ENCODE measurements at regions not wholly inside any gene's neighbourhood (a gene's known extent, or its start where the extent isn't known, plus 50 kb on each side); places are given as distances from the start of the nearest gene placed in this dataset.

DNA sequence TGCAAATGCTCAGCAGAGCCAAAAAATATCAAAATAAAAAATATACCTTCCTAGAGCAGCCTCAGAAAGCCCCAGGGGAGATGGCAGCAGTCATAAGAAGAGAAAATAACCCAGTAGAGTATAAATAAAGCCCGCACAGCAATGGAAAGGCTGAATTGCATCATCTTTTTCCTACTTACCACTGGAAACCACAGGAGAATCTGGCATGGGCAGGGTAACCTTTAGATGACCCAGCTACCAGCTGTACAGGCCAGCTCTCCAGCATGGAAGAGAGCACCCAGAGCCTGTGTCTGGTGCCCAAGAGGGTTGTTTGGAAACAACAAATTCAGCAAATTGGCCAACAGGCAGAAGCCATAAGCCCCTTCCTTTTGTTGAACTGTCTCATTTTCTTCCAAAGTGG, 253.1 kb downstream of the OMA1 start:
- Mint-ChIP-seq H3K27ac (ENCODE audit: low read depth) (no peak overlapping the region), H3K4me1 (no peaks in the 10 kb centered on the region), H3K36me3 (ENCODE audit: insufficient read depth) (peaks cover 2% of the 10 kb centered on the region), H3K4me3 (no peak overlapping the region), H3K9me3 (no peaks in the 10 kb centered on the region), H3K27me3 (no peaks in the 10 kb centered on the region)
- ATAC-seq (replicated peaks; ENCODE audit: extremely low read depth, poor library complexity, severe bottlenecking) (no peak), DNase-seq (ENCODE audit: low spot score in 2 of 2) (no peak)

DNA sequence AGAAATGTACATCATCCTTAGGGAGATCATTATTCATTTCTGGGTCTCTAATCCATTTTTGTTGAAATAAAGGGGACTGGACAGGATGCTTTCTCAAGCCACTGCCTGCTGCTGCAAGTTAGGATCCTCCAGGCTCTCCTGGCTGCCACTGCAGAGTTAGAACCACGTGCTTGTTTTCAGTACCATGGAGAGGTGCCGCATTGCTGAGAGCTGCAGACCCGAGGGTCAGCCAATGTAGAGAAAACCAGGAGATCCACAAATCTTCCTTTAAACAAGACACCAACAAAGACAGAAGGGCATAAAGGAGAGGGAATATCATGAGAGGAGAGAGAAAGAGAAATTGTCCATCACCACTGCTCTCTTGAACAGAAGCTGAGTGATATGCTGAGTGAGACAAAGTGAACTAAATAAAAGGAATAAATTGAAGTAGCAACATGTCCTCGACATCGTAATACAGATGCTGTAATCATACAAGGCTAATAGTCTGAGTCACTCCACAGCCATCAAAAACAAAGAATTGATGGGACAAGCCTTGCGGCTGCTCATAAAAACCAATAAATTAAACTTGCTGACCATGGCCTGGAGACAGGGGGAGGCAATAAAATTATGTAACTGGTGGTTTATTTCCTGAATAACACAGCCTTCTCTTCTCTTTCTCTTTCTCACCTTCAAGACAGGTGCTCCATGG, 255.7 kb downstream of the OMA1 start:
- no peak for DNase-seq (ENCODE audit: low spot score in 2 of 2)
- H3K4me3 Mint-ChIP-seq = no peak overlapping the region
- no peaks in the 10 kb centered on the region for H3K9me3 Mint-ChIP-seq
- H3K27me3 Mint-ChIP-seq = no peaks in the 10 kb centered on the region
- H3K27ac Mint-ChIP-seq (ENCODE audit: low read depth) = no peak overlapping the region
- peaks cover 2% of the 10 kb centered on the region for H3K36me3 Mint-ChIP-seq (ENCODE audit: insufficient read depth)
- ATAC-seq (replicated peaks; ENCODE audit: extremely low read depth, poor library complexity, severe bottlenecking) = no peak
- H3K4me1 Mint-ChIP-seq = no peaks in the 10 kb centered on the region

DNA sequence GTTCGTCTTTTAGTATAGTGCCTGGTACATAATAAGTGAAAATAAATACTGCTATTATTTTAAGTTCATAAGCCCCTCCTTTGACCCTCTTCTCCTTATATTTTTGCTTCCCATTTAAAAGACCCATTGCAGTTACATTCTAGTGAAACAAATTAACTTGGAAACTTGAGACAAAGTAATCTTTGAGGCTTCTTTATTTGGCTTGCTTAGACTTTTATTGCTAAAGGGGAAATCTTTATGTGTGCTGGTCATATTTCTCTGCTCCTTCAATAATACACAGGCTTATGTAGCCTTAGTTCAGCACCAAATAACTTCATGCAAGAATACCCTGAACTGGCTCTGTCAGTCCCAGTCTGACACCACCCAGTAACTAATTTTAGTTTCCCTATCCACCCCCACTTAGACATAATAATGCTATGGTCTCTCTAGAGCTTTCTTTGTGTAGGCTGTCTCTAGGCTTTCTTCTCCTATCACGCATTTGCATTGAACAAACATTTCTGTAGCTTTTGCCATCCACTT, 257.8 kb downstream of the OMA1 start:
- Mint-ChIP-seq H3K27ac (ENCODE audit: low read depth) (no peak overlapping the region), H3K4me3 (no peak overlapping the region), H3K9me3 (no peaks in the 10 kb centered on the region), H3K36me3 (ENCODE audit: insufficient read depth) (peaks cover 2% of the 10 kb centered on the region), H3K27me3 (no peaks in the 10 kb centered on the region), H3K4me1 (no peaks in the 10 kb centered on the region)
- no peak for DNase-seq (ENCODE audit: low spot score in 2 of 2)
- ATAC-seq (replicated peaks; ENCODE audit: extremely low read depth, poor library complexity, severe bottlenecking) = no peak

DNA sequence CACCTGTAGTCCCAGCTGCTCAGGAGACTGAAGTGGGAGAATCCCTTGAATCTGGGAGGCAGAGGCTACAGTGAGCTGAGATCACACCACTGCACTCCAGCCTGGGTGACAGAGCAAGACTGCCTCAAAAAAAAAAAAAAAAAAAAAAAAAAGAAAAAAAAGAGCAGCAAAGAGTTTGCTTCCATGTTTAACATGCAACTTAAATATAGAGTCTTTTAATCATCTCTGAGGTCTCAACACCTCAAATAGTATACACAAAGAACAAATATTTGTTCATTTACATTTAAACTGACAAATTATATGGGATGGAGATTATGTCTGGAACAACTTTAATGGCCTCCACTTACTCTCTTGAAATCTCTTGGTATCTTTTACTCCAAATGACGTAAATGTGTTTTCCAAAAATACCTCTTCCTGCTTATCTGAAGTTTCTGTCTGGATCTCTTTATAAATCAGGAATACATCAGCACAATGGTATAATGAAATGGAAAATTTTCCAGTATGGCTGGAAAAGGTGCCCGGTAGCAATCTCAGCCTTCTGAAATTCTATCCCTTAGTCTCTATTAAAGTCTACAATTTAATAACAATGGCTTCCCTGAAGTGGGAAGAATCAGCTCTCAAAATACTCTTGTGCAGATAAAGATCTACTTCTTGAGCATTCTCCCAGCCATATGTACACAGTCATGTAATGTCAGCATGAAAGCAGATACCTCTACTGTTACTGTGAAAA, 258.5 kb downstream of the OMA1 start:
- Mint-ChIP-seq H3K27me3 (no peaks in the 10 kb centered on the region), H3K9me3 (no peaks in the 10 kb centered on the region), H3K4me3 (no peak overlapping the region), H3K4me1 (no peaks in the 10 kb centered on the region), H3K36me3 (ENCODE audit: insufficient read depth) (peaks cover 2% of the 10 kb centered on the region), H3K27ac (ENCODE audit: low read depth) (no peak overlapping the region)
- DNase-seq (ENCODE audit: low spot score in 2 of 2) = no peak
- no peak for ATAC-seq (replicated peaks; ENCODE audit: extremely low read depth, poor library complexity, severe bottlenecking)

DNA sequence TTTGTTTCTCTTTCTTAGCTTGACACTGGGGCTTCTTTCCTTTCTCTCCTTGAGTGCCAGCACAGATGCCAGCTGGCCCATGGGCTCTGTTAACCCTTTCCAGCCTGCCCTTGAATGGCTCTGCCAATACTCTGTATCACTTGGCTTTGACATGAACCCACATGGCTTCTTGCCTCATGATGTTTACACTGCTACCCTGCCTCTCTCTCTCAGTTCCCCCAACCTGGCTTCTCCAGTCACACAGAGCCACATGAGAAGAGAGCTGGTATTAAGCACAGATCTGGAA, 262.4 kb downstream of the OMA1 start:
- no peak overlapping the region for H3K4me3 Mint-ChIP-seq
- H3K27me3 Mint-ChIP-seq = no peaks in the 10 kb centered on the region
- H3K4me1 Mint-ChIP-seq = no peaks in the 10 kb centered on the region
- no peaks in the 10 kb centered on the region for H3K9me3 Mint-ChIP-seq
- H3K36me3 Mint-ChIP-seq (ENCODE audit: insufficient read depth) = no peaks in the 10 kb centered on the region
- H3K27ac Mint-ChIP-seq (ENCODE audit: low read depth) = no peak overlapping the region
- ATAC-seq (replicated peaks; ENCODE audit: extremely low read depth, poor library complexity, severe bottlenecking) (no peak), DNase-seq (ENCODE audit: low spot score in 2 of 2) (no peak)

DNA sequence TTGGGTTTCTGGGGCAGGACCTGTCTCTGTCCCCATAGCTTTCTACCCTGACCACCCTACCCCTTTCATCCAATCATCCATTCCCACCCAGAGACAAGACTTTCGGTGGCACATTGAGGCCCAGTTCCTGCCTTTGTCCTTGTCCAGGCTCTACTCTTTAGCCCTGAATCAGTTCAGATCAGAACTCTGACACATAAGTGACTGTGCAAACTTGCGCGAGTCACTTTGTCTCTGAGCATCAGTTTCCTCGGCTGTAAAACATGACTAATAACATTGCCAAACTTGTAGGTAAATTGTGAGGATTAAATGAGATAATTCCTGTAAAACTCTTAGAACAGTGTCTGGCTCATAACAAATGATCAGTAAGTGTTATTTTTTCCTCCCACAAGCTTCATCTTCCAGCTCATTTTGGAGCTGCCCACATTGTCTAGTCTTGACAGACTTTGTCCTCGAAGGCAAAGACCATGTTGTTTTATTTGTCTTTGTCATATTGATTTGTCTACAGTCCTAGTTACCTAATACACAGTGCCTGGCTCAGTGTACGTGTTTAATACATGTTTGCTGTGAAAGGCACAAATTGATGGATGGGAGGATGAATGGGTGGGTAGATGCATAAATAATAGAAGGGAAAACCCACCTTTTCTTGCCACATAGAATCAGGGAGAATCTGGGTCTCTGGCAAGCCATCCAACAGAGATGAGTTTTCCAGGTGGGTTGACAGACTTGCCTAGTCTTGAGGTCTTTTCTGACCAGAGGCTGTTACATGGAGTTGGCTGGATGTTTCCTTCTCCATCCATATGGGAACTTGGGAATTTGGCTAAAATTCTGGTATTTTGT, 262.9 kb downstream of the OMA1 start:
- no peak overlapping the region for H3K4me3 Mint-ChIP-seq
- ATAC-seq (replicated peaks; ENCODE audit: extremely low read depth, poor library complexity, severe bottlenecking) (no peak), DNase-seq (ENCODE audit: low spot score in 2 of 2) (no peak)
- H3K4me1 Mint-ChIP-seq = no peaks in the 10 kb centered on the region
- H3K27ac Mint-ChIP-seq (ENCODE audit: low read depth) = no peak overlapping the region
- no peaks in the 10 kb centered on the region for H3K9me3 Mint-ChIP-seq
- no peaks in the 10 kb centered on the region for H3K36me3 Mint-ChIP-seq (ENCODE audit: insufficient read depth)
- no peaks in the 10 kb centered on the region for H3K27me3 Mint-ChIP-seq

DNA sequence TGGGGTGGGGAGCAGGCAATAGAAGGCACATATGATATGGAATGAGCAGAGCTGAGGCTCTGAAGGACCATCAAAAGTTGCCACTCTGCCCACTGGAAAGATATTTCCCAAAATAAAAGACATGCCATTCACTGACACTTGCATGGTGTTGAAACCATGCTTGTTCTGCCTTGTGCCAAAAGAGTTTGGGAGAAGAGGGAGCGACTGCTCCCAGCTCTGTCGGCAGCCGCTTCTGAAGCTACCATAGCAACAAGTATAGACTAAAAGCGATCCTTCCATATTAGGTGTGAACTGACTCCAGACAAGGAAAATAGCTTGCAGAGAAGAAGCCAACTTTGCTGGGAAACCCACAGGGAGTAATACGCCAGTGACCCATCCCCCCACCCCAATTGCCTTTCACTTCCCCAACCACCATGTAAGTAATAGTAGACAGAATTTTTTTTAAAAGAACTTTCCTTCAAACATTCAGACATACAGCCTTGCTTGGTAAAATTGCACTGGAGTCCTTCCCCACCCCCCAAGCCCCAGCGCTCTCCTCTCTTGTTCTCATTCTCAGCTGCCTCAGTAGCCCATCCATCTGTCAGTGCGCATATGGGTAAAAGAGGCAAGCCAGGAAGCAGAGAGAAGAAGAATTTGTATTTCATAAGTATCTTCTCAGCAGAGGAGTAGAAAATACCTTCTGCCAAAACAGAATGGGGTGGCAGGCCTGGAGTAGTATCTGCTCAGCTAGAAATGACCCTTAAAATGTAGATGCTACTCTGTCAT, 263.7 kb downstream of the OMA1 start:
- H3K27me3 Mint-ChIP-seq = no peaks in the 10 kb centered on the region

DNA sequence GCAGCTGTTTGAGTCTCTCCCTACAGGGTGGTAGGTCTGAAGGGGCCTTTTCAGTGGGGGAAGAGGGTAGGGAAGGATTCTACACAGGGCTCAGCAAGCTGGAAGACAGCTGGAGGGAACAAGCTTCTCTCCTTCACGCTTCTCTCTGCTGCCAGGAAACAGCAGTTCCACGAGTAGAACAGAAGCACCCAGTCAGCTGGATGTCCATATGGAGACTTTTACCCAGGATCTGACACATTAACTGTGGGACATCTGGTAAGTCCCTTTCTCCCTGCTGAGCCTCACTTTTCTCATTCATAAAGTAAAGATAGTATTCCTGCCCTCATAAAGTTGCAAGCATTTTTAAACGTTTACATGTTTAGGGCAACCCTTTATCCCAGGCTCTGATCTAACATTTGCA, 280.3 kb downstream of the OMA1 start:
- peaks cover 2% of the 10 kb centered on the region for H3K36me3 Mint-ChIP-seq (ENCODE audit: insufficient read depth)
- H3K27me3 Mint-ChIP-seq = no peaks in the 10 kb centered on the region
- ATAC-seq (replicated peaks; ENCODE audit: extremely low read depth, poor library complexity, severe bottlenecking) (no peak), DNase-seq (ENCODE audit: low spot score in 2 of 2) (no peak)
- H3K4me3 Mint-ChIP-seq = no peak overlapping the region
- H3K4me1 Mint-ChIP-seq = no peaks in the 10 kb centered on the region
- no peaks in the 10 kb centered on the region for H3K9me3 Mint-ChIP-seq
- H3K27ac Mint-ChIP-seq (ENCODE audit: low read depth) = no peak overlapping the region

More for the DNA sequence above, 263.7 kb downstream of the OMA1 start:
- DNase-seq (ENCODE audit: low spot score in 2 of 2) (no peak), ATAC-seq (replicated peaks; ENCODE audit: extremely low read depth, poor library complexity, severe bottlenecking) (no peak)
- H3K27ac Mint-ChIP-seq (ENCODE audit: low read depth) = no peak overlapping the region
- no peaks in the 10 kb centered on the region for H3K4me1 Mint-ChIP-seq
- no peaks in the 10 kb centered on the region for H3K9me3 Mint-ChIP-seq
- no peak overlapping the region for H3K4me3 Mint-ChIP-seq
- no peaks in the 10 kb centered on the region for H3K36me3 Mint-ChIP-seq (ENCODE audit: insufficient read depth)

DNA sequence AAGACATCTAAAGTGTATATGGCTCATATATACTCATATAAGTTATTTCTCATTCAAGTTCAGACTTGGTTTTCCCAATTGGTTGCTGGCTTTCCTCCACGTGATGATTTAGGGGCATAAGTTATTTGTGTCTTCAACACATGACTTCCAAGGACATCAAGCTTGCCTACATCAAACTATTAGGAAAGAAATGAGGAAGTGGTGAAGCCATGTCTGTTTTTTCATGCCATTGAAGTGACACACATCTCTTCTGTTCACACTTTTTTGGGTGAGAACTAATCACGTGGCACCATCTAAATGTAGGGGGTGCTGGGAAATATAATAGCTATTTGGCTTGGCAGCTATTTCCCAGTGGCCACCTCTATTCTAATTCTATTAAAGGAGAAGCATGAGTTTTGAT, 282.1 kb downstream of the OMA1 start:
- peaks cover 2% of the 10 kb centered on the region for H3K36me3 Mint-ChIP-seq (ENCODE audit: insufficient read depth)
- H3K27ac Mint-ChIP-seq (ENCODE audit: low read depth) = no peak overlapping the region
- H3K4me1 Mint-ChIP-seq = no peaks in the 10 kb centered on the region
- ATAC-seq (replicated peaks; ENCODE audit: extremely low read depth, poor library complexity, severe bottlenecking) = no peak
- no peak overlapping the region for H3K4me3 Mint-ChIP-seq
- no peaks in the 10 kb centered on the region for H3K27me3 Mint-ChIP-seq
- H3K9me3 Mint-ChIP-seq = no peaks in the 10 kb centered on the region
- DNase-seq (ENCODE audit: low spot score in 2 of 2) = no peak

DNA sequence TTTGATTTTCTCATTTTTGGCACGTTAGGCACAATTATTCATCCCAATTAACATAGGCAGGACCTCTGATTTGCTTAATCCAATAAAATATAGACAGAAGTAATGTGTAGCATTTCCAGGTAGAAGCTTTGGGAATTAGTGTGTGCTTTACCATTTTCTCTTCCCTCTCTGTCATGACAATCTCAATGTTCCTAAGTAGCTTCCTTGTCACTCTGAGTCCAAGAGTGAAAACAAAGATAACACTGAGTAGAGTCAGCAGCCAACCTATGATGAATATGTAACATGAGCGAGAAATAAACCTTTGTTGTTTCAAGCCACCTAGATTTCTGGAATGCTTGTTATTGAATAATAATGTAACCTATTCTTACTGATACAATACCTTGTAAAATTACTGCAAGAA, 283.8 kb downstream of the OMA1 start:
- no peak for DNase-seq (ENCODE audit: low spot score in 2 of 2)
- no peaks in the 10 kb centered on the region for H3K4me1 Mint-ChIP-seq
- H3K27me3 Mint-ChIP-seq = no peaks in the 10 kb centered on the region
- no peaks in the 10 kb centered on the region for H3K9me3 Mint-ChIP-seq
- H3K36me3 Mint-ChIP-seq (ENCODE audit: insufficient read depth) = peaks cover 2% of the 10 kb centered on the region
- no peak overlapping the region for H3K27ac Mint-ChIP-seq (ENCODE audit: low read depth)
- no peak for ATAC-seq (replicated peaks; ENCODE audit: extremely low read depth, poor library complexity, severe bottlenecking)
- H3K4me3 Mint-ChIP-seq = no peak overlapping the region

DNA sequence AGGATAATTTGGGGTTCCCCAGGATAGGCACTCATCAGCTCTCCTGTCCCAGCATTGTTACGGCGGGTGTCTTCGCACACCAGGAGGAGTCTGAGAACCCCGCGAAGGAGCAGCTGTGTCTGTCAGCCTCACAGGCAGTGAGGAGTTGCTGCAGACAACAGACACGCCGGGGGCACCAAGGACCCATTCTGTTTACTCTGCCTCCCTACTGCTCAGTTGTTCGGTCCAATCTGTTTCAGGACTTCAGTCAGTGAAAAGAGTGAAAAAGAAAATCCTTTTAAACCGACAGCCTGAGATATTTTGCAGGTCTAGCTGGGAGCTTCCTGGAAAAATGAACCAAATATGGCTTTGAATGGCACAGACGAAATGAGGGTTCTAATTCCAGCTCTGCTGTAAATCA, 288.4 kb downstream of the OMA1 start:
- no peaks in the 10 kb centered on the region for H3K27me3 Mint-ChIP-seq
- peaks cover 2% of the 10 kb centered on the region for H3K36me3 Mint-ChIP-seq (ENCODE audit: insufficient read depth)
- no peak overlapping the region for H3K27ac Mint-ChIP-seq (ENCODE audit: low read depth)
- H3K9me3 Mint-ChIP-seq = no peaks in the 10 kb centered on the region
- no peak overlapping the region for H3K4me3 Mint-ChIP-seq
- ATAC-seq (replicated peaks; ENCODE audit: extremely low read depth, poor library complexity, severe bottlenecking) (no peak), DNase-seq (ENCODE audit: low spot score in 2 of 2) (no peak)
- H3K4me1 Mint-ChIP-seq = no peaks in the 10 kb centered on the region

DNA sequence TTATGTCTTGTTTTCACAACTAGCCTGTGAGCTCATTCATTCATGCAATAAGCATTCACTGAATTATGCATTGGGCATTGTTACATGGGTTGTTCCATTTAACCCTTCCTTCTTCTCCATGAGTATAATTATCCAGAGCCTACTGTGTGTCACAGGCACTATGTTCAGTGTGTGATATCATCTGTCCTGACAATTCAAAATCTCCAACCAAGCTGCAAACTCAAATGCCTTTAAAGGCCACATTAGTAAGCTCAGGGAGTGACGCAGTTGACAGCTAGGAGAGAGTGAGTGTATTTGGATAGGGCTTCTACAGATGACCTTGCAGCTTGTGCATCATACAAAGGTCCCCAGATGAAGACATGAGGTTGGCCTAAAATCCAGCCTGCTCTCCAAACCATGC, 289.5 kb downstream of the OMA1 start:
- H3K36me3 Mint-ChIP-seq (ENCODE audit: insufficient read depth) = peaks cover 2% of the 10 kb centered on the region
- H3K9me3 Mint-ChIP-seq = no peaks in the 10 kb centered on the region
- no peak overlapping the region for H3K27ac Mint-ChIP-seq (ENCODE audit: low read depth)
- no peaks in the 10 kb centered on the region for H3K27me3 Mint-ChIP-seq
- H3K4me1 Mint-ChIP-seq = no peaks in the 10 kb centered on the region
- H3K4me3 Mint-ChIP-seq = no peak overlapping the region
- DNase-seq (ENCODE audit: low spot score in 2 of 2) = no peak
- ATAC-seq (replicated peaks; ENCODE audit: extremely low read depth, poor library complexity, severe bottlenecking) = no peak

All from central memory CD8-positive, alpha-beta T cell (primary cell).